GM12878 (cell line): ENCODE measurements at regions not wholly inside any gene's neighbourhood (a gene's known extent, or its start where the extent isn't known, plus 50 kb on each side); places are given as distances from the start of the nearest gene placed in this dataset.

ENCODE experiments used
- ATAC-seq: fragments of 200-7000 bp; cut with Tn5 transposase; 3 replicates; pipeline ENCODE4 v1.9.1; 2020; ENCODE audit warnings: mild to moderate bottlenecking, moderate library complexity
- BruUV-seq: library from RNA; stranded (reverse); fragments of 400-500 nt; replicated peaks from 2 replicates; lab custom pipeline; 2021; lab: Mats Ljungman, UMichigan
- CTCF ChIA-PET: fragments of 300-600 bp; sonication (Branson Sonifier 250); formaldehyde crosslinking; extraction: SDS; loops from one replicate; lab custom pipeline; 2021; ENCODE audit warnings: inconsistent platforms; lab: Yijun Ruan, JAX
- POLR2A ChIA-PET: fragments of 350-600 bp; formaldehyde crosslinking; extraction: SDS; loops from one replicate; lab custom pipeline; 2021; ENCODE audit warnings: inconsistent platforms; lab: Charles Lee
- RAD21 ChIA-PET: fragments of 300-600 bp; sonication (Branson Sonifier 250); formaldehyde crosslinking; loops from one replicate; lab custom pipeline; 2023; ENCODE audit warnings: antibody characterized with exemption; ENCODE audit not compliant: unreplicated experiment; lab: Charles Lee
- SMC1A ChIA-PET: fragments of 300-600 bp; sonication (Branson Sonifier 250); formaldehyde crosslinking; loops from one replicate; lab custom pipeline; 2023; ENCODE audit not compliant: unreplicated experiment, uncharacterized antibody; lab: Charles Lee
- DNase-seq: peaks from one replicate; pipeline ENCODE4 v3.0.0-alpha.2; 2011; ENCODE audit warnings: low read depth, low spot score
- FAIRE-seq: peaks from 3 replicates; lab custom pipeline; 2011; peaks lifted over from hg19 to GRCh38; lab: Jason Lieb, UNC
- H2AFZ ChIP-seq: 2 replicates; pipeline ENCODE4 v1.6.0; 2011; ENCODE audit warnings: low read depth, low read length, control low read depth; ENCODE audit not compliant: control insufficient read depth
- H3K27ac ChIP-seq: 2 replicates; pipeline ENCODE4 v1.5.1; 2011; ENCODE audit warnings: control low read depth; ENCODE audit not compliant: control insufficient read depth, insufficient read depth
- H3K27me3 ChIP-seq, 2 experiments: replicated peaks in 1 of 2; 2 replicates each; pipeline versions ENCODE4 v1.6.0 to v1.6.1; 2011; ENCODE audit warnings: low read length in 1 of 2; ENCODE audit not compliant: control insufficient read depth in 2 of 2, insufficient read depth in 2 of 2
- H3K36me3 ChIP-seq, 2 experiments: 2 replicates each; pipeline ENCODE4 v1.5.1; 2011; ENCODE audit warnings: low read length in 1 of 2; ENCODE audit not compliant: control insufficient read depth in 2 of 2, insufficient read depth in 2 of 2
- H3K4me1 ChIP-seq: 2 replicates; pipeline ENCODE4 v1.6.1; 2011; ENCODE audit warnings: mild to moderate bottlenecking, low read length, moderate library complexity, mixed read lengths; ENCODE audit not compliant: control insufficient read depth, insufficient read depth
- H3K4me2 ChIP-seq: 2 replicates; pipeline ENCODE4 v1.6.0; 2011; ENCODE audit warnings: control low read depth; ENCODE audit not compliant: control insufficient read depth, insufficient read depth
- H3K4me3 ChIP-seq: fragments of 200-600 bp; sonication (generic); 2 replicates; pipeline ENCODE4 v1.5.1; 2016
- H3K79me2 ChIP-seq: 2 replicates; pipeline ENCODE4 v1.6.0; 2011; ENCODE audit warnings: low read length; ENCODE audit not compliant: control insufficient read depth, insufficient read depth
- H3K9ac ChIP-seq: 2 replicates; pipeline ENCODE4 v1.8.0; 2011; ENCODE audit warnings: low read length, control low read depth, mixed read lengths; ENCODE audit not compliant: control insufficient read depth, insufficient read depth
- H3K9me3 ChIP-seq: replicated peaks from 3 replicates; pipeline ENCODE4 v1.5.1; 2011; ENCODE audit warnings: mild to moderate bottlenecking, low read length; ENCODE audit not compliant: control insufficient read depth, insufficient read depth
- H4K20me1 ChIP-seq: 2 replicates; pipeline ENCODE4 v1.6.0; 2011; ENCODE audit not compliant: control insufficient read depth, insufficient read depth
- BCLAF1 ChIP-seq: fragments of 450-650 bp; IDR thresholded peaks from 2 replicates; pipeline ENCODE4 v1.6.1; 2017; ENCODE audit warnings: antibody characterized with exemption, mild to moderate bottlenecking, moderate library complexity
- FOS ChIP-seq: IDR thresholded peaks from 3 replicates; pipeline ENCODE4 v1.6.1; 2011; ENCODE audit warnings: borderline replicate concordance; ENCODE audit not compliant: insufficient read length; ENCODE audit errors: extremely low read depth
- GATAD2B ChIP-seq: fragments of 450-650 bp; conservative IDR thresholded peaks from 2 replicates; pipeline ENCODE4 v1.6.1; 2017; ENCODE audit warnings: low read depth, mild to moderate bottlenecking, moderate library complexity
- LARP7 ChIP-seq: fragments of 450-650 bp; IDR thresholded peaks from 2 replicates; pipeline ENCODE4 v1.6.1; 2017; ENCODE audit warnings: mild to moderate bottlenecking
- MXI1 ChIP-seq: fragments of 150-350 bp; IDR thresholded peaks from 2 replicates; pipeline ENCODE4 v1.6.1; 2011; ENCODE audit warnings: low read depth, mild to moderate bottlenecking, inconsistent platforms, low read length, improper control_type of control experiment
- NFYB ChIP-seq: IDR thresholded peaks from 2 replicates; pipeline ENCODE4 v1.6.1; 2011; ENCODE audit warnings: low read depth, mild to moderate bottlenecking, low read length, improper control_type of control experiment, moderate library complexity; ENCODE audit not compliant: insufficient read depth
- POU2F2 ChIP-seq: IDR thresholded peaks from 3 replicates; pipeline ENCODE4 v1.6.1; 2011; ENCODE audit warnings: low read depth, mild to moderate bottlenecking, low read length, borderline replicate concordance
- RCOR1 ChIP-seq: conservative IDR thresholded peaks from 2 replicates; pipeline ENCODE4 v1.6.1; 2012; ENCODE audit warnings: low read depth, low read length, improper control_type of control experiment
- RELA ChIP-seq: fragments of 450-650 bp; IDR thresholded peaks from 2 replicates; pipeline ENCODE4 v1.8.0; 2014; ENCODE audit warnings: borderline replicate concordance; ENCODE audit not compliant: partially characterized antibody
- SUPT20H ChIP-seq: IDR thresholded peaks from 2 replicates; pipeline ENCODE4 v1.6.1; 2011; ENCODE audit warnings: low read depth, mild to moderate bottlenecking, low read length, moderate library complexity, borderline replicate concordance; ENCODE audit not compliant: control insufficient read depth
- WRNIP1 ChIP-seq: IDR thresholded peaks from 2 replicates; pipeline ENCODE4 v1.6.1; 2011; ENCODE audit warnings: low read depth, low read length, improper control_type of control experiment, borderline replicate concordance
- ZNF217 ChIP-seq: fragments of 450-650 bp; IDR thresholded peaks from 2 replicates; pipeline ENCODE4 v1.6.1; 2017; ENCODE audit warnings: antibody characterized with exemption, mild to moderate bottlenecking
- ZNF622 ChIP-seq: fragments of 450-650 bp; IDR thresholded peaks from 2 replicates; pipeline ENCODE4 v1.6.1; 2017; ENCODE audit warnings: mild to moderate bottlenecking, inconsistent platforms
- ZSCAN29 ChIP-seq: fragments of 450-650 bp; IDR thresholded peaks from 2 replicates; pipeline ENCODE4 v1.6.1; 2017; ENCODE audit warnings: mild to moderate bottlenecking, moderate library complexity
- WGBS: methylation state at CpG from one replicate; pipeline ENCODE4 v1.1.6; 2016; ENCODE audit warnings: low lambda C conversion rate; ENCODE audit not compliant: insufficient replicate concordance, insufficient coverage; ENCODE audit errors: missing lambda C conversion rate; 5-methylcytosine and 5-hydroxymethylcytosine counted together
- in situ Hi-C: fragments of 300-500 bp; cut with MboI; formaldehyde crosslinking; loops from 9 replicates; pipeline ENCODE4 v1.14.3; 2018; ENCODE audit warnings: mixed read lengths
- intact Hi-C: fragments of 100-400 bp; cut with micrococcal nuclease; formaldehyde crosslinking; loops from one replicate; pipeline ENCODE4 v1.14.2; 2022; ENCODE audit not compliant: unreplicated experiment
- TF ChIP-seq, protein P1 (sequence below): IDR thresholded peaks from 2 replicates; pipeline ENCODE4 v1.6.1; 2012; ENCODE audit warnings: mild to moderate bottlenecking, low read depth, low read length
- TF ChIP-seq, protein P2 (sequence below): IDR thresholded peaks from 2 replicates; pipeline ENCODE4 v1.6.1; 2011; ENCODE audit warnings: mild to moderate bottlenecking, low read depth, low read length, moderate library complexity; ENCODE audit not compliant: insufficient replicate concordance

DNA sequence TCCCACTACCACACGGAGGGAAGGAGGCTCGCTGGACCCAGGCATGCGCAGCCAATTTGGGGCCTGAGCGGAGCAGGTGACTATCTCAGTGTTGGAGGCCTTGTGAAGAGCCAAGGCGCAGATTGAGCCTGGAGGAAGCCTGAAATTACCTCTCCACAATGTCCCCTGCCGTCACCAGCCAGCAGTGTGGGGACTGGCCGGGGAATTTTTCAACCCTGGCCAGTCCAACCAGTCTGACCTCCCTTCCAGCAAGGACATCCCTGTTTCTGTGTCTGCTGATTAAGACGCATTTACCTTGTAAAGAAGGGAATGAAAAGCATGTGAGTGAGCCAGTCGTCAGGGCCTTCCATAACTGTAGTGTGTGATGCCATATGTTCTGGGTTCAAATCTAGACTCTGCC lies 198.1 kb upstream of the IRX3 start:
- no peaks in the 10 kb centered on the region for H3K27me3 ChIP-seq
- no TSS peak for BruUV-seq
- H3K4me2 ChIP-seq: no peak overlapping the region
- ATAC-seq (no peak), DNase-seq (no peak), FAIRE-seq (no peak)
- intact Hi-C loops (no loop called here), in situ Hi-C loops (no loop called here)
- no peaks in the 10 kb centered on the region for H3K9me3 ChIP-seq
- H2AFZ ChIP-seq: no peak overlapping the region
- H3K79me2 ChIP-seq: no peaks in the 10 kb centered on the region
- H3K4me3 ChIP-seq: no peak overlapping the region
- ChIA-PET SMC1A (no interaction called here), RAD21 (no interaction called here)
- H3K36me3 ChIP-seq: no peaks in the 10 kb centered on the region
- H4K20me1 ChIP-seq: no peaks in the 10 kb centered on the region
- H3K9ac ChIP-seq: no peak overlapping the region
- TF ChIP-seq MXI1 (no peak), GATAD2B (no peak), SUPT20H (no peak), LARP7 (no peak), NFYB (no peak), BCLAF1 (no peak), POU2F2 (no peak), FOS (no peak), ZNF217 (no peak), ZNF622 (no peak), RELA (no peak), WRNIP1 (no peak), RCOR1 (no peak), ZSCAN29 (no peak)
- TF ChIP-seq, protein P1, sequence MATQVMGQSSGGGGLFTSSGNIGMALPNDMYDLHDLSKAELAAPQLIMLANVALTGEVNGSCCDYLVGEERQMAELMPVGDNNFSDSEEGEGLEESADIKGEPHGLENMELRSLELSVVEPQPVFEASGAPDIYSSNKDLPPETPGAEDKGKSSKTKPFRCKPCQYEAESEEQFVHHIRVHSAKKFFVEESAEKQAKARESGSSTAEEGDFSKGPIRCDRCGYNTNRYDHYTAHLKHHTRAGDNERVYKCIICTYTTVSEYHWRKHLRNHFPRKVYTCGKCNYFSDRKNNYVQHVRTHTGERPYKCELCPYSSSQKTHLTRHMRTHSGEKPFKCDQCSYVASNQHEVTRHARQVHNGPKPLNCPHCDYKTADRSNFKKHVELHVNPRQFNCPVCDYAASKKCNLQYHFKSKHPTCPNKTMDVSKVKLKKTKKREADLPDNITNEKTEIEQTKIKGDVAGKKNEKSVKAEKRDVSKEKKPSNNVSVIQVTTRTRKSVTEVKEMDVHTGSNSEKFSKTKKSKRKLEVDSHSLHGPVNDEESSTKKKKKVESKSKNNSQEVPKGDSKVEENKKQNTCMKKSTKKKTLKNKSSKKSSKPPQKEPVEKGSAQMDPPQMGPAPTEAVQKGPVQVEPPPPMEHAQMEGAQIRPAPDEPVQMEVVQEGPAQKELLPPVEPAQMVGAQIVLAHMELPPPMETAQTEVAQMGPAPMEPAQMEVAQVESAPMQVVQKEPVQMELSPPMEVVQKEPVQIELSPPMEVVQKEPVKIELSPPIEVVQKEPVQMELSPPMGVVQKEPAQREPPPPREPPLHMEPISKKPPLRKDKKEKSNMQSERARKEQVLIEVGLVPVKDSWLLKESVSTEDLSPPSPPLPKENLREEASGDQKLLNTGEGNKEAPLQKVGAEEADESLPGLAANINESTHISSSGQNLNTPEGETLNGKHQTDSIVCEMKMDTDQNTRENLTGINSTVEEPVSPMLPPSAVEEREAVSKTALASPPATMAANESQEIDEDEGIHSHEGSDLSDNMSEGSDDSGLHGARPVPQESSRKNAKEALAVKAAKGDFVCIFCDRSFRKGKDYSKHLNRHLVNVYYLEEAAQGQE: no peak
- TF ChIP-seq, protein P2, sequence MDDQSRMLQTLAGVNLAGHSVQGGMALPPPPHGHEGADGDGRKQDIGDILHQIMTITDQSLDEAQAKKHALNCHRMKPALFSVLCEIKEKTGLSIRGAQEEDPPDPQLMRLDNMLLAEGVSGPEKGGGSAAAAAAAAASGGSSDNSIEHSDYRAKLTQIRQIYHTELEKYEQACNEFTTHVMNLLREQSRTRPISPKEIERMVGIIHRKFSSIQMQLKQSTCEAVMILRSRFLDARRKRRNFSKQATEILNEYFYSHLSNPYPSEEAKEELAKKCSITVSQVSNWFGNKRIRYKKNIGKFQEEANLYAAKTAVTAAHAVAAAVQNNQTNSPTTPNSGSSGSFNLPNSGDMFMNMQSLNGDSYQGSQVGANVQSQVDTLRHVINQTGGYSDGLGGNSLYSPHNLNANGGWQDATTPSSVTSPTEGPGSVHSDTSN: no peak
- TF ChIP-seq, all 136 proteins: peak for 0
- Histone ChIP-seq H3K4me1 (no peaks in the 10 kb centered on the region), H3K27ac (no peak overlapping the region)
- 21% methylated on average over 9 of the region's 9 CpGs for WGBS
- CTCF ChIA-PET: no interaction called here
- POLR2A ChIA-PET: no interaction called here
